ENCODE measurements at regions not wholly inside any gene's neighbourhood (a gene's known extent, or its start where the extent isn't known, plus 50 kb on each side); places are given as distances from the start of the nearest gene placed in this dataset.

DNA sequence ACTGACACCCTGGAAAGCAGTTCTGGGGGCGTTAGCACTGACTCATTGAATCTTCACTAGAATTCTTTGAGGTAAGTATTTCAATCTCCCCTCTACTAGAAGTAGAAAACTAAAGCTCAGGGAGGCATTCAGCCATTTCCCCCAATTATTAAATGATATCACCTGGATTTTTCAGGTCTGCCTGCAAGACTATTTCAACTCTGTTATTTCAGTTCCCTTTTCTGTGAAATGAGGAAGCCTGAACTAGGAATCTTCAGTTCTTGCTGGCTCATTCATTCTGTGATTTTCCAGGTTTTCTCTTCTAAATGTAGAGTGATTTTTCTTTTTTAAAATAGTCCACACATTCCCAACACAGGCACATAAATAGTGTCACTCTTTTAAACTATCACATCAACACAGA is 337.0 kb upstream of the NR5A2 start:
- Mint-ChIP-seq H3K4me3 (no peak overlapping the region), H3K27ac (no peak overlapping the region), H3K27me3 (peaks cover 21% of the 10 kb centered on the region), H3K4me1 (no peaks in the 10 kb centered on the region), H3K36me3 (ENCODE audit: low read depth) (no peaks in the 10 kb centered on the region), H3K9me3 (ENCODE audit: low read depth) (no peaks in the 10 kb centered on the region)
- intact Hi-C loops (cut with DNase I, micrococcal nuclease): no loop called here
- ATAC-seq (no peak), DNase-seq (no peak)
- POLR2A ChIA-PET: no interaction called here
- CTCF ChIA-PET: interaction anchor here (0.6 kb wide), 1 partner anchor 574 kb away, joined by 3 read pairs; no protein-coding TSS in a partner anchor

DNA sequence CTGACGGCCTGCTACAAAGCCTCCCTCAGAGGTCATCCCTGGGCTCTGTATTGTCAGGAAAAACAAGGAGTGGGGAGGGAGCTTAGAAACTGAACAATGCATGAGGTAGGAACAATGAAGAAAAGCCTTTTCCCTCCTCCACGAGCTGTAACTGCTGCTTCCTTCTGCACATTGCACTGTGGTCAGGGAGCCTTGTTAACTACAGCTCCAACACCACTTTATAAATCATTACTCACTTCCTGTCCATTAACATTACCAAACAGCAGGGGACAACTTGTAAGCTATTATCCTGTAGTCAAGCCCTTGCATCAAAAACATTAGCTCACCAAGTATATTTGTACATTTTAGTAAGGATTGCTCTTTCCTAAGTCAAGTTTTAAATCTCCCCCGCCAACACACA is 336.0 kb upstream of the NR5A2 start:
- no peaks in the 10 kb centered on the region for H3K9me3 Mint-ChIP-seq (ENCODE audit: low read depth)
- H3K27ac Mint-ChIP-seq: no peak overlapping the region
- H3K4me1 Mint-ChIP-seq: no peaks in the 10 kb centered on the region
- ChIA-PET POLR2A (no interaction called here), CTCF (interaction anchor here (0.7 kb wide), 1 partner anchor 393 kb away, joined by 3 read pairs; no protein-coding TSS in a partner anchor)
- DNase-seq (no peak), ATAC-seq (no peak)
- no peak overlapping the region for H3K4me3 Mint-ChIP-seq
- peaks cover 20% of the 10 kb centered on the region for H3K27me3 Mint-ChIP-seq
- no peaks in the 10 kb centered on the region for H3K36me3 Mint-ChIP-seq (ENCODE audit: low read depth)
- intact Hi-C loops (cut with DNase I, micrococcal nuclease): no loop called here

DNA sequence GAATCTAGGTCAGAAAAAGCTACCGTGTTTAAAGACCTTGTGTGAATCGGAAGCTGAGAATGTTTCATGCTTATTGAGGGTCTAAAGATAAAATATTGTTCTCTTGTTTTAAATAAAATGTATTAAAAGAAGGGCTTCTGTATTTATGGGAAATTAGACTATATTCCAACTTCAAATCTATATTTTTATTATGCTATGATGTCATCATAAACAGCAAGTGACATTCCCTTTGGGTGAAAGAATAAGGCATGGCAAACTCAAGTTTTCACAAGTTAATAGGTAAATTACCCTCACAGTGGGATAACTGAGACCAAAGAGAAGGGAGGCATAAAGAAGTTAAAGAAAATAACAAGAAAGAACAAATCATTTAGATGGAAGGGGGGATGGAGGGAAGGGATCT is 333.8 kb upstream of the NR5A2 start:
- no peaks in the 10 kb centered on the region for H3K4me1 Mint-ChIP-seq
- POLR2A ChIA-PET: no interaction called here
- H3K4me3 Mint-ChIP-seq: no peak overlapping the region
- H3K27ac Mint-ChIP-seq: no peak overlapping the region
- no peaks in the 10 kb centered on the region for H3K36me3 Mint-ChIP-seq (ENCODE audit: low read depth)
- CTCF ChIA-PET: interaction anchor here (0.7 to 1.3 kb wide), 2 partner anchors 9 to 854 kb away, joined by 3 to 4 read pairs; no protein-coding TSS in a partner anchor
- ATAC-seq (no peak), DNase-seq (no peak)
- H3K27me3 Mint-ChIP-seq: peaks cover 17% of the 10 kb centered on the region
- no peaks in the 10 kb centered on the region for H3K9me3 Mint-ChIP-seq (ENCODE audit: low read depth)
- intact Hi-C loops (cut with DNase I, micrococcal nuclease): no loop called here

DNA sequence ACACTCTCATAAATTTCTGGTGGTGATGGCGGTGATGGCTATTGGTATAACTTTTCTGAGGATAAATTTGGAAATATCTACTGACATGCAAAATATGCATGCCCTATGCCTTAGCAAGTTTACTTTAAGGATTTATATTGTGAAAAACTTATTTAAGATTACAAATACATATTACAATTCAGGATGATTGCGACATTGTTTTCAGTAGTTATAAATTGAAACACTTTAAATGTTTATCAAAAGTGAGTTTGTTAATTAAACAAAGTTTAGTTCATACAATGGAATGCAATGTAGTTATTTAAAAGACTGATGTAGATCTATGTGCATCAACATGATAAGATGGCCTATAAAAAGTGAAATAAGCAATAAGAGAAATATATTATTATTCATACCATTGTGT is 331.3 kb upstream of the NR5A2 start:
- intact Hi-C loops (cut with DNase I, micrococcal nuclease): no loop called here
- no peak for ATAC-seq
- CTCF ChIA-PET: no interaction called here

DNA sequence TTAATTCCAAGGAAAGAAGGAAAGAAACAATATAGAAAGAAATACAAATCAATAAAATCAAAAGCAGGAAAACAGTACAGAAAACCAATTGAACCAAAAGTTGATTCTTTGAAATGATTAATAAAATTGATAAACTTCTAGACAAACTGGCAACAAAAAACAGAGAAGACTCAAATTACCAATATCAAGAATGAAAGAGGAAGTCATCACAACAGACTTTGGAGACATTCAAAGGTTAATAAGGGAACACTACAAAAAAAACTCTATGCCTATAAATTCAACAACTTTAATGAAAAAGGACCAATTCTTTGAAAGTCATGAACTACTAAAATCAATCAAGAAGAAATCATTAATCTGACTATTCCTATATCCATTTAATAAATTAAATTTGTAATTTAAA is 329.3 kb upstream of the NR5A2 start:
- intact Hi-C loops (cut with DNase I, micrococcal nuclease): no loop called here
- ChIA-PET CTCF (no interaction called here), POLR2A (no interaction called here)
- DNase-seq (no peak), ATAC-seq (no peak)
- no peaks in the 10 kb centered on the region for H3K9me3 Mint-ChIP-seq (ENCODE audit: low read depth)
- no peak overlapping the region for H3K27ac Mint-ChIP-seq
- H3K4me1 Mint-ChIP-seq: no peaks in the 10 kb centered on the region
- peaks cover 11% of the 10 kb centered on the region for H3K27me3 Mint-ChIP-seq
- H3K36me3 Mint-ChIP-seq (ENCODE audit: low read depth): no peaks in the 10 kb centered on the region
- H3K4me3 Mint-ChIP-seq: no peak overlapping the region

More for the DNA sequence above, 331.3 kb upstream of the NR5A2 start:
- no peaks in the 10 kb centered on the region for H3K9me3 Mint-ChIP-seq (ENCODE audit: low read depth)
- POLR2A ChIA-PET: no interaction called here
- no peak for DNase-seq
- H3K4me3 Mint-ChIP-seq: no peak overlapping the region
- H3K4me1 Mint-ChIP-seq: no peaks in the 10 kb centered on the region
- no peak overlapping the region for H3K27ac Mint-ChIP-seq
- H3K27me3 Mint-ChIP-seq: peaks cover 18% of the 10 kb centered on the region
- H3K36me3 Mint-ChIP-seq (ENCODE audit: low read depth): no peaks in the 10 kb centered on the region

DNA sequence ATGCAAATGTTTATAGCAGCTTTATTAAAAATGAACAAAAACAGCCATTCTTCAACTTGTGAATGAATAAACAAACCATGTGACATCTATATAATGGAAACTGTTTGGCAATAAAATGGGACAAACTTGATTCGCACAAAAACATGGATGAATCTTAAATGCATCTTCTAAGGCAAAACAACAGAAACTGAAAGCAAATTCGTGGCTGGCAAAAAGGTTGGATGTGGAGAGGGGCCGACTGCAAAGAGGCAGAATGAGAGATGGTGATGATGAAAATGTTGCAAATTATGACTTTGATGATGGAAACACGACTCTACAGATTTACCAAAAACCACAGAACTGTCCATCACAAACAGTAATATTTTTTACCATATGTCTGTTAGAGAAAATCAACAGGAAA is 327.0 kb upstream of the NR5A2 start:
- ChIA-PET POLR2A (no interaction called here), CTCF (interaction anchor here (0.7 to 1.4 kb wide), 3 partner anchors 10 to 18 kb away, joined by 3 to 7 read pairs (median 3); no protein-coding TSS in a partner anchor)
- ATAC-seq (no peak), DNase-seq (no peak)
- H3K27me3 Mint-ChIP-seq: peaks cover 7% of the 10 kb centered on the region
- no peaks in the 10 kb centered on the region for H3K4me1 Mint-ChIP-seq
- H3K9me3 Mint-ChIP-seq (ENCODE audit: low read depth): no peaks in the 10 kb centered on the region
- H3K27ac Mint-ChIP-seq: no peak overlapping the region
- no peak overlapping the region for H3K4me3 Mint-ChIP-seq
- no peaks in the 10 kb centered on the region for H3K36me3 Mint-ChIP-seq (ENCODE audit: low read depth)
- intact Hi-C loops (cut with DNase I, micrococcal nuclease): no loop called here

DNA sequence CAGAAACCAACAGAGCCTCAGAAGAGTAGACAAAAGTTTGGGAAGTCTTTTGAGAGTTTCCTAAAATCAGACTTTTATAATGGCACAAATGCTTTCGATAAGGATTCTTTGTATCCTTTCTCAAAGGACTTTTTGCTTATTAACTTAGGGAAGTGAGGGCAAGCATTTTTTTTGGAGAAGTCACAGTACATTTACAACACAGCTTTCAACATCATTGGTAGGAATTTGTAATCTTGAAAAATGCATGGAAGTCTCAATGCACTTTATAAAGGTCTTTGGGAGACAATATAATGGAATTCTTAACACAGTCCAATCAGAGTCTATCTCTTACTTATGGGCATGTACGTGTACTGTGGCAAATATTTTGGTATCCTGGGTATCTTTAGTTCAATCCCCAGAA is 325.8 kb upstream of the NR5A2 start:
- Mint-ChIP-seq H3K4me1 (no peaks in the 10 kb centered on the region), H3K27me3 (peaks cover 5% of the 10 kb centered on the region), H3K4me3 (no peak overlapping the region), H3K36me3 (ENCODE audit: low read depth) (no peaks in the 10 kb centered on the region), H3K27ac (no peak overlapping the region), H3K9me3 (ENCODE audit: low read depth) (no peaks in the 10 kb centered on the region)
- no peak for DNase-seq
- intact Hi-C loops (cut with DNase I, micrococcal nuclease): no loop called here
- no peak for ATAC-seq
- POLR2A ChIA-PET: no interaction called here
- CTCF ChIA-PET: interaction anchor here (0.7 to 1.4 kb wide), 2 partner anchors 10 to 66 kb away, joined by 3 read pairs; no protein-coding TSS in a partner anchor

DNA sequence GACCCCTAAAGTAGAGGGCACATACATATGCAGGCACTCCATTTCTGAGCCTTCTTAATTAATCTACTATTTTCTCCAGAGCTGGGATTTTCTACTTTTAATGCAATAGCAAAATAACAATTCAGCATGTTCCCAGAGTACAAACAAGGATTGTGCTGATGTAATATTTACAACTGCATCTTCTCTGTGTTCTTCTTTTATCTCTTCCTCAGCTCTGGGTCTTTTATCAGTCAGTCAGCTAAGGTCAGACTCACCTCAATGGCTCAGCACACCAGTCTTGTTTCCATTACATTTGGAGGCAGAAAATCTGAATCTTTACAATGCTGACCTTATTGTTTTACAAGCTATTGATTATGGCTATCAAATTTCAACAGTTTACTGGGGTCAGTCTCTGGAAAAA is 323.3 kb upstream of the NR5A2 start:
- ChIA-PET CTCF (no interaction called here), POLR2A (no interaction called here)
- H3K4me3 Mint-ChIP-seq: no peak overlapping the region
- peaks cover 2% of the 10 kb centered on the region for H3K27me3 Mint-ChIP-seq
- no peak overlapping the region for H3K27ac Mint-ChIP-seq
- no peaks in the 10 kb centered on the region for H3K9me3 Mint-ChIP-seq (ENCODE audit: low read depth)
- intact Hi-C loops (cut with DNase I, micrococcal nuclease): no loop called here
- no peaks in the 10 kb centered on the region for H3K4me1 Mint-ChIP-seq
- H3K36me3 Mint-ChIP-seq (ENCODE audit: low read depth): no peaks in the 10 kb centered on the region
- DNase-seq: no peak
- ATAC-seq: no peak

DNA sequence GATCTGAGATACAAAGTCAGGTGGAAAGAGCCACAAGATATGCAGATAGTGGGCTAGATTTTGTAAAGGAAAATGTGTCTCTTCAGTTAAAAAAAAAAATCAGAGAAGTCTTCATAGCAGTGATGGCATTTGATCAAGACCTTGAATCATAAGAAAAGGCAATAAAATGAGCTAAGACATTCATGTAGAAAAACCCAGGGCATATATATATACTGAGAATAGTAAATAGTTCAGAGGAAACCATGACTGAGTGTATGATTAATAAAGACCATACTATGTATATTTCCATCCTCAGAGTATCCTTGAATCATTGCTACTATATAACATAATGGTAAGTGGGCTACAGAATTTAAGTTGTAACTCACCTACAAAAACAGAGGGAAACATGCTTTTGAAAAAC is 321.7 kb upstream of the NR5A2 start:
- ATAC-seq: peak; percentile 30
- no peaks in the 10 kb centered on the region for H3K4me1 Mint-ChIP-seq
- H3K36me3 Mint-ChIP-seq (ENCODE audit: low read depth): no peaks in the 10 kb centered on the region
- H3K27me3 Mint-ChIP-seq: peaks cover 5% of the 10 kb centered on the region
- DNase-seq: no peak
- POLR2A ChIA-PET: no interaction called here
- no peak overlapping the region for H3K4me3 Mint-ChIP-seq
- intact Hi-C loops (cut with DNase I, micrococcal nuclease): no loop called here
- CTCF ChIA-PET: no interaction called here
- H3K27ac Mint-ChIP-seq: no peak overlapping the region
- H3K9me3 Mint-ChIP-seq (ENCODE audit: low read depth): peaks cover 8% of the 10 kb centered on the region

DNA sequence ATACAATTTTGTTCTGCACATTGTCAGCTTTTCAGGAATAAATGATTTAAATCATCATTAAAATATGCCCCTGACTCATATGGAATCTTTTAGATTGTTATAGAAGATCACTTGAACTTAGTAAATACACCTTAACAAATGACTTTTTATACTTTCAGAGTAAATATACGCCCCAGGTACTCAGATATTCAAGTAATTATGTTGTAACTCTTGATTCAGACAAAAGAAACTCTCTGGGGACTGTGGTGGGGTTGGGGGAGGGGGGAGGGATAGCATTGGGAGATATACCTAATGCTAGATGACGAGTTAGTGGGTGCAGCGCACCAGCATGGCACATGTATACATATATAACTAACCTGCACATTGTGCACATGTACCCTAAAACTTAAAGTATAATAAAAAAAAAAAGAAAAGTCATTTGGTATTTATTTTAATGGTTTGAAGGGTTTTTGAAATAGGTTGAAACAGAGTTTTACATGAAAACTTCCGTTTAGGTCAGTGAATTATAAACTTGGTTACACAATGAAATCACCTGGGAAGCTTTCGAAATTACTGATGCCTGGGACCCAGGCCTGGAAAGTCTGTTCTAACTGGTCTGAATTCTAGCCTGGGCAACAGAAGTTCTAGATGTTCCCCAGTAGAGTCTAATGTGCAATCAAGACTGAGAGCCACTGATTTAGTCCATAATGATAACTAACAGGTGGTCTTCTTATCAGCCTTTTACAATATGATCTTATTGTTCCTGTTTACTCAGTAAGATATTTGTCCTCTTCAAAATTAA is 320.5 kb upstream of the NR5A2 start:
- DNase-seq: no peak
- intact Hi-C loops (cut with DNase I, micrococcal nuclease): no loop called here
- no peaks in the 10 kb centered on the region for H3K4me1 Mint-ChIP-seq
- no peaks in the 10 kb centered on the region for H3K36me3 Mint-ChIP-seq (ENCODE audit: low read depth)
- peaks cover 17% of the 10 kb centered on the region for H3K9me3 Mint-ChIP-seq (ENCODE audit: low read depth)
- ChIA-PET CTCF (interaction anchor here (0.6 to 0.9 kb wide), 2 partner anchors 12 to 50 kb away, joined by 3 read pairs; no protein-coding TSS in a partner anchor), POLR2A (no interaction called here)
- H3K27ac Mint-ChIP-seq: no peak overlapping the region
- peaks cover 9% of the 10 kb centered on the region for H3K27me3 Mint-ChIP-seq
- H3K4me3 Mint-ChIP-seq: no peak overlapping the region
- no peak for ATAC-seq

DNA sequence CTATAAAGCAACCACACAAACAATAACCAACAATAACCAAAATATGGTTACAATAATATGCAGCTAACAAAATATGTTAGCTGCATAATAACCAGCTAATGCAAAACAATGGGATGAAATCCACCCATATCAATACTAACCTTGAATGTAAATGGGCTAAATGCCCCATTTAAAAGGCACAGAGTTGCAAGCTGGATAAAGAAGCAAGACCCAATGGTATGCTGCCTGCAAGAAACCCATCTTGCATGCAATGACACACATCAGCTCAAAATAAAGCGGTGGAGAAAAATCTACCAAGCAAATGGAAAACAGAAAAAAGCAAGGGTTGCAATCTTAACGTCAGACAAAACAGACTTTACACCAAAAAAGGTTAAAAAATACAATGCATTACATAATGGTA is 316.5 kb upstream of the NR5A2 start:
- no peak overlapping the region for H3K27ac Mint-ChIP-seq
- no peak overlapping the region for H3K4me3 Mint-ChIP-seq
- H3K9me3 Mint-ChIP-seq (ENCODE audit: low read depth): peaks cover 17% of the 10 kb centered on the region
- H3K36me3 Mint-ChIP-seq (ENCODE audit: low read depth): no peaks in the 10 kb centered on the region
- ChIA-PET CTCF (interaction anchor here (0.5 to 0.6 kb wide), 2 partner anchors 10 to 838 kb away, joined by 3 read pairs; no protein-coding TSS in a partner anchor), POLR2A (no interaction called here)
- no peaks in the 10 kb centered on the region for H3K4me1 Mint-ChIP-seq
- no peak for DNase-seq
- intact Hi-C loops (cut with DNase I, micrococcal nuclease): no loop called here
- peaks cover 19% of the 10 kb centered on the region for H3K27me3 Mint-ChIP-seq
- ATAC-seq: no peak

DNA sequence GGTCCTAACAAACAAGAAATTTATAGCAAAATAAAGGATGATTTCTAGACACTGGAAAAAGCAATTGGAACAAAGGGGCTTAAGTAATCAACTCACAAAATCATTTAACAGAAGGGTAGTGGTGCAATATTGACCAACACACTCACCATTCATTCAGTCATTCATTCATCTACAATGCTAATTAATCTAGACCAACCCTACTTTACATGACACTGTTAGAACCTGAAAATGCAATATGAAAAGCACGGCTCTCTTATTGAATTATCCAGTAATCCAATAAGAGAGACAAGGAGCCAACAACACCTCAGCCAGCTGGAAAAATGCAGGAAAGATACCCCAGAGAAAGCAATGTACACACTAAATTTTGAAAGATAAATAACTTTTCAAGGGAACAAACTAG is 310.8 kb upstream of the NR5A2 start:
- Mint-ChIP-seq H3K36me3 (ENCODE audit: low read depth) (no peaks in the 10 kb centered on the region), H3K27me3 (peaks cover 21% of the 10 kb centered on the region), H3K4me1 (no peaks in the 10 kb centered on the region), H3K9me3 (ENCODE audit: low read depth) (peaks cover 3% of the 10 kb centered on the region), H3K27ac (no peak overlapping the region), H3K4me3 (no peak overlapping the region)
- ChIA-PET POLR2A (no interaction called here), CTCF (no interaction called here)
- intact Hi-C loops (cut with DNase I, micrococcal nuclease): no loop called here
- no peak for DNase-seq
- ATAC-seq: no peak
